ENCODE measurements at regions not wholly inside any gene's neighbourhood (a gene's known extent, or its start where the extent isn't known, plus 50 kb on each side); places are given as distances from the start of the nearest gene placed in this dataset.

GRCh38 chr6:55009131-55009530 lies 162.6 kb downstream of the FAM83B start:
- H3K4me3 ChIP-seq (replicated peaks; ENCODE audit: low read depth, low read length), result no peak overlapping the region

GRCh38 chr6:55011034-55011433 lies 163.3 kb upstream of the HCRTR2 start:
- no peak for DNase-seq (ENCODE audit: extremely low read depth, low read depth)
- TF ChIP-seq CTCF (IDR thresholded peaks at IDR 0.05; ENCODE audit: low read depth, low read length, missing control alignments), result no peak
- no peak overlapping the region for H3K4me3 ChIP-seq (replicated peaks; ENCODE audit: low read depth, low read length)

More at GRCh38 chr6:55009131-55009530, 162.6 kb downstream of the FAM83B start:
- TF ChIP-seq CTCF (IDR thresholded peaks at IDR 0.05; ENCODE audit: low read depth, low read length, missing control alignments), result no peak
- no peak for DNase-seq (ENCODE audit: extremely low read depth, low read depth)

GRCh38 chr6:55012454-55012853 lies 161.9 kb upstream of the HCRTR2 start:
- TF ChIP-seq CTCF (IDR thresholded peaks at IDR 0.05; ENCODE audit: low read depth, low read length, missing control alignments), result no peak
- no peak overlapping the region for H3K4me3 ChIP-seq (replicated peaks; ENCODE audit: low read depth, low read length)
- DNase-seq (ENCODE audit: extremely low read depth, low read depth), result no peak

- no peak for TF ChIP-seq CTCF (IDR thresholded peaks at IDR 0.05; ENCODE audit: low read depth, low read length, missing control alignments)
- no peak for DNase-seq (ENCODE audit: extremely low read depth, low read depth)
- no peak overlapping the region for H3K4me3 ChIP-seq (replicated peaks; ENCODE audit: low read depth, low read length)
Observed at GRCh38 chr6:55014321-55015088, 159.8 kb upstream of the HCRTR2 start.

GRCh38 chr6:55016261-55016660 lies 158.1 kb upstream of the HCRTR2 start:
- no peak overlapping the region for H3K4me3 ChIP-seq (replicated peaks; ENCODE audit: low read depth, low read length)
- no peak for DNase-seq (ENCODE audit: extremely low read depth, low read depth)
- TF ChIP-seq CTCF (IDR thresholded peaks at IDR 0.05; ENCODE audit: low read depth, low read length, missing control alignments), result no peak

- TF ChIP-seq CTCF (IDR thresholded peaks at IDR 0.05; ENCODE audit: low read depth, low read length, missing control alignments), result no peak
- no peak overlapping the region for H3K4me3 ChIP-seq (replicated peaks; ENCODE audit: low read depth, low read length)
- no peak for DNase-seq (ENCODE audit: extremely low read depth, low read depth)
Observed at GRCh38 chr6:55017555-55018300, 156.6 kb upstream of the HCRTR2 start.

Measured in HFF-Myc (cell line).